ENCODE measurements at regions not wholly inside any gene's neighbourhood (a gene's known extent, or its start where the extent isn't known, plus 50 kb on each side); places are given as distances from the start of the nearest gene placed in this dataset.

- no peaks in the 10 kb centered on the region for H3K9me3 ChIP-seq
- intact Hi-C loops (cut with DNase I): no loop called here
- ATAC-seq: no peak
- peaks cover 26% of the 10 kb centered on the region for H3K4me1 ChIP-seq
- H3K27ac ChIP-seq: peak overlapping the region in 3 of 4 donors; percentile 7 to 73 (median 45)
- no peak overlapping the region for H3K4me3 ChIP-seq
- H3K36me3 ChIP-seq (replicated peaks in 1 of 2; ENCODE audit: insufficient read depth in 1 of 2, low read depth in 2 of 2): no peaks in the 10 kb centered on the region
- WGBS, 2 donors: 61 to 70% methylated on average over 3 of the region's 3 CpGs
- TF ChIP-seq POLR2A (IDR thresholded peaks at IDR 0.05): no peak
- TF ChIP-seq, protein P1, sequence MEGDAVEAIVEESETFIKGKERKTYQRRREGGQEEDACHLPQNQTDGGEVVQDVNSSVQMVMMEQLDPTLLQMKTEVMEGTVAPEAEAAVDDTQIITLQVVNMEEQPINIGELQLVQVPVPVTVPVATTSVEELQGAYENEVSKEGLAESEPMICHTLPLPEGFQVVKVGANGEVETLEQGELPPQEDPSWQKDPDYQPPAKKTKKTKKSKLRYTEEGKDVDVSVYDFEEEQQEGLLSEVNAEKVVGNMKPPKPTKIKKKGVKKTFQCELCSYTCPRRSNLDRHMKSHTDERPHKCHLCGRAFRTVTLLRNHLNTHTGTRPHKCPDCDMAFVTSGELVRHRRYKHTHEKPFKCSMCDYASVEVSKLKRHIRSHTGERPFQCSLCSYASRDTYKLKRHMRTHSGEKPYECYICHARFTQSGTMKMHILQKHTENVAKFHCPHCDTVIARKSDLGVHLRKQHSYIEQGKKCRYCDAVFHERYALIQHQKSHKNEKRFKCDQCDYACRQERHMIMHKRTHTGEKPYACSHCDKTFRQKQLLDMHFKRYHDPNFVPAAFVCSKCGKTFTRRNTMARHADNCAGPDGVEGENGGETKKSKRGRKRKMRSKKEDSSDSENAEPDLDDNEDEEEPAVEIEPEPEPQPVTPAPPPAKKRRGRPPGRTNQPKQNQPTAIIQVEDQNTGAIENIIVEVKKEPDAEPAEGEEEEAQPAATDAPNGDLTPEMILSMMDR (IDR thresholded peaks at IDR 0.05): no peak
- DNase-seq: no peak
- no peaks in the 10 kb centered on the region for H3K27me3 ChIP-seq
Measured at GRCh38 chr2:34534761-34535160, 935.7 kb upstream of the FAM98A start.

DNA sequence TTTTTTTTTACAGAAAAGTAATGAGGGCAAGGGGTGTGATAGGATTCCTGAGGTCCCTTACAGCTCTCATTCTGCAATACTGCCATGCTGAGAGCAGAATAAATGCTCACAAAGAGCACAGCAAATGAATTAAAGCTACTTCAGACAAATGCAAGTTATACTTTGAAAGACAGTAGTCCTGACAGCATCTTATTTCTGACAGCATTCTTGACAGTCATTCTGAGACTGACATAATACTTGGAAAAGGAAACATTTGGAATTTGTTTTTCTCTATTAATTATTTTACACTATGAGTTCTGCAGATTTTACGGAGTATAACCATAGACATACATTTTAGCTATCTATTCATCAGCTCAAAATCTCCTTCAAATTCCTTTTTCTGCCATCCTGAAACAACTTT is 935.2 kb upstream of the FAM98A start:
- 68 to 79% methylated on average over 1 of the region's 1 CpG for WGBS, 2 donors
- TF ChIP-seq, protein P1 (IDR thresholded peaks at IDR 0.05): no peak
- no peak for TF ChIP-seq POLR2A (IDR thresholded peaks at IDR 0.05)
- Histone ChIP-seq H3K27me3 (no peaks in the 10 kb centered on the region), H3K27ac (peak overlapping the region in 3 of 4 donors; percentile 45 to 73 (median 64)), H3K4me3 (no peak overlapping the region), H3K4me1 (peaks cover 30% of the 10 kb centered on the region), H3K9me3 (no peaks in the 10 kb centered on the region), H3K36me3 (replicated peaks in 1 of 2; ENCODE audit: insufficient read depth in 1 of 2, low read depth in 2 of 2) (no peaks in the 10 kb centered on the region)
- DNase-seq (no peak), ATAC-seq (no peak)
- intact Hi-C loops (cut with DNase I): no loop called here

- ATAC-seq (peak; percentile 74), DNase-seq (peak in 2 of 4 donors; percentile 9 to 14)
- no peak for TF ChIP-seq POLR2A (IDR thresholded peaks at IDR 0.05)
- TF ChIP-seq, protein P1 (IDR thresholded peaks at IDR 0.05): no peak
- WGBS, 2 donors: 7 to 13% methylated on average over 3 of the region's 3 CpGs
- intact Hi-C loops (cut with DNase I): no loop called here
- Histone ChIP-seq H3K27ac (peak overlapping the region in 3 of 4 donors; percentile 45 to 73 (median 64)), H3K9me3 (no peaks in the 10 kb centered on the region), H3K4me3 (no peak overlapping the region), H3K36me3 (replicated peaks in 1 of 2; ENCODE audit: insufficient read depth in 1 of 2, low read depth in 2 of 2) (no peaks in the 10 kb centered on the region), H3K4me1 (peaks cover 37% of the 10 kb centered on the region), H3K27me3 (no peaks in the 10 kb centered on the region)
Measured at GRCh38 chr2:34533585-34534183, 934.6 kb upstream of the FAM98A start.

DNA sequence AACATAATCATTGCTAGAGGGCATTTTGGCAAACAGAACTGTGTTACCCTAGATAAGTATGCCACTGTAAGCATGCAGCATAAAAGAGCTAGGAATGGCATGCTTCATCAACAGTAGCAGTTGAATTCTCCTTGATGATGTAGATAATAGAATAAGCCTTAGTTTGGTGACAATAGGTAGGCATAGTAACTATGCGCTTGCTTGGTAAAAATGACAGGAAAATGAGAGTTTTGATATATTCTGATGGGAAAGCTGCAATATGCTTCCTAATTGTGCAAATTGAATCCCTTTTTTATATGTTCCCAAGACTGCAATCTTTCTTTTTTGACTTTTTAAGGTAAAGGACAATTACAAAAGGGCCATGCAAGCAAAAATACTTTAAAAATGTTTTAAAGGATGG is 930.9 kb upstream of the FAM98A start:
- Histone ChIP-seq H3K9me3 (no peaks in the 10 kb centered on the region), H3K36me3 (replicated peaks in 1 of 2; ENCODE audit: insufficient read depth in 1 of 2, low read depth in 2 of 2) (no peaks in the 10 kb centered on the region), H3K27me3 (no peaks in the 10 kb centered on the region), H3K4me3 (no peak overlapping the region), H3K27ac (peak overlapping the region in 1 of 4 donors; percentile 2), H3K4me1 (peaks cover 43% of the 10 kb centered on the region)
- intact Hi-C loops (cut with DNase I): no loop called here
- WGBS, 2 donors: 75 to 81% methylated on average over 1 of the region's 1 CpG
- DNase-seq (no peak), ATAC-seq (no peak)
- TF ChIP-seq, protein P1 (IDR thresholded peaks at IDR 0.05): no peak
- no peak for TF ChIP-seq POLR2A (IDR thresholded peaks at IDR 0.05)

DNA sequence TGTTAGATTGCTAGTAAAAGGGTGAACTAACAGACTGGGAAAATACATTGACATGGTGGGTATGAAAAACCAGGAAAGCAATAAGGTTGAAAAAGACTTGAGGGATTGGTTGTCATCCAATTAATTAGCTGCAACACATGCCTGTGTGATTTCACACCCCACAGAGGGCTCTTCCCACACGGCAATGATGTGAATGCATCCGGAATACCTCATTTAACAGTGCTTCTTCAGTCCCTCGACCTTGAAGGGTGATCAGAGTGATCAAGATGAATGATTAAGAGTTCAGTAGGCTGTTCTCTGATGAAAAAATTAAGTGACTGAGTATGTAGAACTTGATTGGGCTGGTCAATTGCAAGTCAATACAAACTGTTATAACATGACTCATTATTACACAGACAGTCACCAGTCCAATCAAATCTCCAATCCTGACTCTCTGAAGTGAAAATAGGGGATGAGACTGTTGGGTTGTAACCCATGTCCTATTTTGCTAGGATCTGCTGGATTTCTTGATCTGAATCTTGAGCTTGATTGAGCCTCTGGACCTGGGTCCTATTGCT is 924.9 kb upstream of the FAM98A start:
- WGBS, 2 donors: 57 to 67% methylated on average over 3 of the region's 3 CpGs
- no peak for ATAC-seq

More for the DNA sequence above, 924.9 kb upstream of the FAM98A start:
- H3K9me3 ChIP-seq: no peaks in the 10 kb centered on the region
- no peak for DNase-seq
- no peak overlapping the region for H3K27ac ChIP-seq
- H3K4me3 ChIP-seq: no peak overlapping the region
- TF ChIP-seq POLR2A (IDR thresholded peaks at IDR 0.05): no peak
- TF ChIP-seq, protein P1 (IDR thresholded peaks at IDR 0.05): no peak
- intact Hi-C loops (cut with DNase I): no loop called here
- H3K27me3 ChIP-seq: no peaks in the 10 kb centered on the region
- no peaks in the 10 kb centered on the region for H3K36me3 ChIP-seq (replicated peaks in 1 of 2; ENCODE audit: insufficient read depth in 1 of 2, low read depth in 2 of 2)
- peaks cover 14% of the 10 kb centered on the region for H3K4me1 ChIP-seq
